SU-DHL-6 (cell line): ENCODE measurements at regions not wholly inside any gene's neighbourhood (a gene's known extent, or its start where the extent isn't known, plus 50 kb on each side); places are given as distances from the start of the nearest gene placed in this dataset.
"Not testable (repeated sequence)": the region's sequence is repeated elsewhere in the genome, so short reads cannot be mapped to it uniquely, and the experiment has no call there.

Source experiments
- H2AFZ ChIP-seq: fragments of 200-600 bp; sonication (generic); 2 replicates; pipeline ENCODE4 v1.6.1; 2014; ENCODE audit warnings: low read depth, mild to moderate bottlenecking, moderate library complexity, mixed read lengths, antibody characterized with exemption, low read length; ENCODE audit not compliant: severe bottlenecking
- H3F3A ChIP-seq: fragments of 200-600 bp; shearing (Covaris generic); 2 replicates; pipeline ENCODE4 v1.6.0; 2016; ENCODE audit warnings: antibody characterized with exemption, mild to moderate bottlenecking; ENCODE audit not compliant: insufficient read depth
- H3K27ac ChIP-seq: fragments of 200-600 bp; sonication (generic); 2 replicates; pipeline ENCODE4 v1.5.1; 2016; ENCODE audit warnings: low read depth, mild to moderate bottlenecking, low read length, moderate library complexity, mixed read lengths
- H3K27me3 ChIP-seq: fragments of 200-600 bp; sonication (generic), shearing (Covaris generic); 2 replicates; pipeline ENCODE4 v1.6.0; 2014; ENCODE audit warnings: mild to moderate bottlenecking, low read length
- H3K36me3 ChIP-seq: fragments of 200-600 bp; sonication (generic); 2 replicates; pipeline ENCODE4 v1.6.1; 2014; ENCODE audit warnings: mild to moderate bottlenecking, low read length, mixed read lengths
- H3K4me2 ChIP-seq: fragments of 300-600, 200-600 bp; shearing (Covaris generic), sonication (generic); 2 replicates; pipeline ENCODE4 v1.6.0; 2014; ENCODE audit warnings: low read length, low read depth, mild to moderate bottlenecking; ENCODE audit not compliant: poor library complexity, severe bottlenecking
- H3K4me3 ChIP-seq: fragments of 200-600 bp; sonication (generic); 2 replicates; pipeline ENCODE4 v1.5.1; 2014; ENCODE audit warnings: antibody characterized with exemption, low read length, mild to moderate bottlenecking, mixed read lengths; ENCODE audit not compliant: insufficient read depth, poor library complexity, severe bottlenecking
- H3K79me2 ChIP-seq: fragments of 200-600 bp; sonication (generic); 2 replicates; pipeline ENCODE4 v1.6.1; 2014; ENCODE audit warnings: mild to moderate bottlenecking, low read length, moderate library complexity; ENCODE audit not compliant: insufficient read depth
- H3K9ac ChIP-seq: fragments of 200-600 bp; sonication (generic); 2 replicates; pipeline ENCODE4 v1.7.0; 2014; ENCODE audit warnings: mild to moderate bottlenecking, low read length
- H3K9me2 ChIP-seq: fragments of 200-600 bp; sonication (generic); replicated peaks from 2 replicates; pipeline ENCODE4 v1.6.1; 2014; ENCODE audit warnings: low read length; ENCODE audit not compliant: insufficient read depth
- H3K9me3 ChIP-seq: fragments of 200-600 bp; sonication (generic); 2 replicates; pipeline ENCODE4 v1.6.1; 2014; ENCODE audit warnings: low read length, mixed read lengths; ENCODE audit not compliant: insufficient read depth
- H4K20me1 ChIP-seq: fragments of 200-600 bp; sonication (generic); 2 replicates; pipeline ENCODE4 v1.6.1; 2014; ENCODE audit warnings: low read depth, mild to moderate bottlenecking, antibody characterized with exemption, low read length, moderate library complexity, mixed read lengths
- EZH2phosphoT487 ChIP-seq: fragments of 200-600 bp; sonication (generic), shearing (Covaris generic); conservative IDR thresholded peaks from 2 replicates; pipeline ENCODE4 v1.6.1; 2018; ENCODE audit warnings: mild to moderate bottlenecking, antibody characterized with exemption, low read length, moderate library complexity, mixed read lengths
- TF ChIP-seq, protein P1 (sequence below): fragments of 200-600 bp; sonication (generic); IDR thresholded peaks from one replicate; pipeline ENCODE4 v1.5.1; 2017; ENCODE audit warnings: antibody characterized with exemption, mild to moderate bottlenecking, low read length, moderate library complexity; ENCODE audit not compliant: insufficient read depth, poor library complexity, severe bottlenecking

DNA sequence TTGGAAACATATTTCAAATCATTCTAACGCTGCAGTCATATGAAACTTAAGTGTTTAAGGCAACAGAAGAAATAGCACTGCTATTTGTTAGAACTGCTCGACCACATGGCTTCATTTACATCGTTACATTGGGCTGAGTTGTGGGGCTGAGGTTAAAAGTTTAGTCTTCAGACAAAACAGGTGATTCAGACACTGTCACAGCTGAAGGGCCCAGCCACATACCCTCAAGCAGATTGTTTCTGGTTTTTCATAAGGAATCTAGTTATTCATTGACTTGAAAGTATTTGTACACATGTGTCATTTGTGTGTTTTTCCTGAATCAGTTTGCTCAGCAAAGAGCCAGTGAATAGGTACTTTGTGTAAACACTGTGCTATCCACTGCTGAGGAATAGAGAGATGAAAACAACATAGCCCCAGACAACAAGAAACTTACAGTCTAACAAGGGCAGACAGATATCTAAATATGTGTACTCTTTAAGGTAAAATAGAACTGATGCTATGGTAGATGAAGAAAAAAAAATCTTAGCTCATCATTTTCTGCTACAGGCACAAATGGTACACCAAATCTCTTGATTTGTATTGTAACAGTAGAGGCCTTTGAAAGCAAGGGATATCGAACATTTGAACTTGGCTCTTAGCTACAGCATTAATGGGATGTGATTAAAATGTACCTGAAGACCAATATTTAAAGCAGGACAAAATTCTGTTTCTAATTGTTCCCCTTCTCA, 357.6 kb upstream of the RPS23 start:
- Histone ChIP-seq H3K36me3 (no peaks in the 10 kb centered on the region), H2AFZ (no peak overlapping the region), H4K20me1 (no peaks in the 10 kb centered on the region), H3K9me3 (no peaks in the 10 kb centered on the region), H3K9me2 (no peaks in the 10 kb centered on the region), H3K4me2 (no peak overlapping the region), H3F3A (no peaks in the 10 kb centered on the region), H3K27me3 (no peaks in the 10 kb centered on the region), H3K79me2 (no peaks in the 10 kb centered on the region), H3K9ac (no peak overlapping the region), H3K27ac (no peak overlapping the region), H3K4me3 (no peak overlapping the region)
- TF ChIP-seq, protein P1, sequence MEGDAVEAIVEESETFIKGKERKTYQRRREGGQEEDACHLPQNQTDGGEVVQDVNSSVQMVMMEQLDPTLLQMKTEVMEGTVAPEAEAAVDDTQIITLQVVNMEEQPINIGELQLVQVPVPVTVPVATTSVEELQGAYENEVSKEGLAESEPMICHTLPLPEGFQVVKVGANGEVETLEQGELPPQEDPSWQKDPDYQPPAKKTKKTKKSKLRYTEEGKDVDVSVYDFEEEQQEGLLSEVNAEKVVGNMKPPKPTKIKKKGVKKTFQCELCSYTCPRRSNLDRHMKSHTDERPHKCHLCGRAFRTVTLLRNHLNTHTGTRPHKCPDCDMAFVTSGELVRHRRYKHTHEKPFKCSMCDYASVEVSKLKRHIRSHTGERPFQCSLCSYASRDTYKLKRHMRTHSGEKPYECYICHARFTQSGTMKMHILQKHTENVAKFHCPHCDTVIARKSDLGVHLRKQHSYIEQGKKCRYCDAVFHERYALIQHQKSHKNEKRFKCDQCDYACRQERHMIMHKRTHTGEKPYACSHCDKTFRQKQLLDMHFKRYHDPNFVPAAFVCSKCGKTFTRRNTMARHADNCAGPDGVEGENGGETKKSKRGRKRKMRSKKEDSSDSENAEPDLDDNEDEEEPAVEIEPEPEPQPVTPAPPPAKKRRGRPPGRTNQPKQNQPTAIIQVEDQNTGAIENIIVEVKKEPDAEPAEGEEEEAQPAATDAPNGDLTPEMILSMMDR, result no peak
- TF ChIP-seq EZH2phosphoT487, result no peak

DNA sequence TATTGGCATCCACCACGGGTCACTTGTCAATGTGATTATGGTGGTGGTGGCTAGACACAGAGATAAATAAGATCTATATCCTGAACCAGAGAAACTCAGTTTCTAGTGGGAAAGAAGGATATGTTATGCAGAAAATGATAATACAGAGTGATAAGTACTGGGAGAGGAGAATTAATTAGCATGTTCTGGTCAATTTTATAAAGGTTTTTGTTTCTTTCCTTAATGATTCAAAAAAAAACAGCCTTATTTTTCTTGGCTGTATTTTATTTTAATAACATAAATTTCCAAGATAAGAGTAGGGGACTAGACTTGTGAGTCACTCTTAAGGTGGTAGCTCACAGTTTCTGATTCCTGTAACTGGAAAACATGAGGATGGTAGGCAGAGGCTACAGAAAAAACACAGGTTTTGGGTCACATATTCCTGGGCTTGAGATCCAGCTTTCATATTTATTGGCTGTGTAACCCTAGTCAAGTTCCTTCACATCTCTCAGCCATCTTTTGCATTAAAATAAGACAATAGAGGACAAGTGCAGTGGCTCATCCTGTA, 350.3 kb upstream of the RPS23 start:
- H3K9me3 ChIP-seq, result no peaks in the 10 kb centered on the region
- no peak overlapping the region for H3K9ac ChIP-seq
- H3F3A ChIP-seq, result no peaks in the 10 kb centered on the region
- TF ChIP-seq, protein P1, result no peak
- TF ChIP-seq EZH2phosphoT487, result no peak
- no peaks in the 10 kb centered on the region for H3K79me2 ChIP-seq
- no peak overlapping the region for H3K4me3 ChIP-seq
- H3K27ac ChIP-seq, result no peak overlapping the region
- H2AFZ ChIP-seq, result no peak overlapping the region
- no peaks in the 10 kb centered on the region for H3K36me3 ChIP-seq
- no peaks in the 10 kb centered on the region for H4K20me1 ChIP-seq
- no peaks in the 10 kb centered on the region for H3K9me2 ChIP-seq
- H3K27me3 ChIP-seq, result no peaks in the 10 kb centered on the region
- no peak overlapping the region for H3K4me2 ChIP-seq

DNA sequence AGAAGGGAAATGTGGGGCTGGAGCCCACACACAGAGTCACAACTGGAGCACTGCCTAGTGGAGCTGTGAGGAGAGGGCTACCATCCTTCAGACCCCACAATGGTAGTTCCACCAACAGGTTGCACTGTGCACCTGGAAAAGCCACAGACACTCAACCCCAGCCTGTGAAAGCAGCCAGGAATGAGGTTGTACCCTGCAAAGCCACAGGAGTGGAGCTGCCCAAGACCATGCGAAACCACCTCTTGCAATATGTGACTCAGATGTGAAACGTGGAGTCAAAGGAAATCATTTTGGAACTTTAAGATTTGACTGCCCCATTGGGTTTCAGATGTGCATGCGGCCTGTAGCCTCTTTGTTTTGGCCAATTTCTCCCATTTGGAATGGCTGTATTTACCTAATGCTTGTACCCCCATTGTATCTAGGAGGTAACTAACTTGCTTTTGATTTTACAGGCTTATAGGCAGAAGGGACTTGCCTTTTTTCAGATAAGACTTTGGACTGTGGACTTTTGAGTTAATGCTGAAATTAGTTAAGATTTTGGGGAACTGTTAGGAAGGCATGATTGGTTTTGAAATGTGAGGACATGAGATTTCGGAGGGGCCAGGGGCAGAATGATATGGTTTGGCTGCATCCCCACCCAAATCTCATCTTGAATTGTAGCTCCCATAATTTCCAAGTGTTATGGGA, 348.9 kb upstream of the RPS23 start:
- H3K79me2 ChIP-seq, H3K36me3 ChIP-seq, H3K4me3 ChIP-seq, H3K4me2 ChIP-seq, H3F3A ChIP-seq, H3K27me3 ChIP-seq, H4K20me1 ChIP-seq, H3K9me3 ChIP-seq, H3K9ac ChIP-seq, H2AFZ ChIP-seq, H3K27ac ChIP-seq, H3K9me2 ChIP-seq: not testable (repeated sequence)

DNA sequence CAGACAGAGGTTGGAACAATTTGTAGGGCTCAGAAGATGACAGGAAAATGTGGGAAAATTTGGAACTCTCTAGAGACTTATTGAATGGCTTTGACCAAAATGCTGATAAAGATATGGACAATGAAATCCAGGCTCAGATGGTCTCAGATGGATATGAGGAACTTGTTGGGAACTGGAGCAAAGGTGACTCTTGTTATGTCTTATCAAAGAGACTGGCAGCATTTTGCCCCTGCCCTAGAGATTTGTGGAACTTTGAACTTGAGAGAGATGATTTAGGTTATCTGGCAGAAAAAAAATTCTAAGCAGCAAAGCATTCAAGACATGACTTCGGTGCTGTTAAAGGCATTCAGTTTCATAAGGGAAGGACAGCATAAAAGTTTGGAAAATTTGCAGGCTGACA, 347.9 kb upstream of the RPS23 start:
- not testable (repeated sequence) for H3K4me3 ChIP-seq, H4K20me1 ChIP-seq, H3K27ac ChIP-seq, H3K27me3 ChIP-seq, H3K4me2 ChIP-seq, H3K9me2 ChIP-seq, H3F3A ChIP-seq, H3K36me3 ChIP-seq, H2AFZ ChIP-seq, H3K9ac ChIP-seq, H3K9me3 ChIP-seq, H3K79me2 ChIP-seq
